Panc1 (cell line): ENCODE measurements at regions not wholly inside any gene's neighbourhood (a gene's known extent, or its start where the extent isn't known, plus 50 kb on each side); places are given as distances from the start of the nearest gene placed in this dataset.

Experiments used
- ATAC-seq: fragments of 200-7000 bp; cut with Tn5 transposase; 2 replicates; pipeline ENCODE4 v1.9.1; 2020; ENCODE audit warnings: mild to moderate bottlenecking, moderate library complexity
- BruUV-seq: library from RNA; stranded (reverse); fragments of 400-500 nt; replicated peaks from 2 replicates; lab custom pipeline; 2021; lab: Mats Ljungman, UMichigan
- CTCF ChIA-PET: fragments of 300-600 bp; sonication (Branson Sonifier 250); formaldehyde crosslinking; loops from one replicate; lab custom pipeline; 2022; ENCODE audit warnings: antibody characterized with exemption; lab: Charles Lee
- POLR2A ChIA-PET: fragments of 300-600 bp; sonication (Branson Sonifier 250); formaldehyde crosslinking; loops from one replicate; lab custom pipeline; 2022; ENCODE audit warnings: antibody characterized with exemption; lab: Charles Lee
- DNase-seq: peaks from one replicate; pipeline ENCODE4 v3.0.0-alpha.2; 2010; ENCODE audit warnings: low read depth, low spot score
- H3K27ac ChIP-seq: 2 replicates; pipeline ENCODE4 v1.5.1; 2011; ENCODE audit warnings: mild to moderate bottlenecking, low read length, inconsistent platforms
- H3K27me3 ChIP-seq: fragments of 200-500 bp; sonication (Bioruptor generic); 2 replicates; pipeline ENCODE4 v1.6.0; 2014; ENCODE audit warnings: low read length, inconsistent platforms; ENCODE audit not compliant: control insufficient read depth, insufficient read depth
- H3K36me3 ChIP-seq: fragments of 200-500 bp; sonication (Bioruptor generic); 2 replicates; pipeline ENCODE4 v1.5.1; 2014; ENCODE audit warnings: inconsistent platforms, mild to moderate bottlenecking, low read length, moderate library complexity; ENCODE audit not compliant: control insufficient read depth, insufficient read depth
- H3K4me1 ChIP-seq: 2 replicates; pipeline ENCODE4 v1.5.1; 2011; ENCODE audit warnings: inconsistent platforms, mild to moderate bottlenecking, low read length, moderate library complexity; ENCODE audit not compliant: control insufficient read depth, insufficient read depth
- H3K4me3 ChIP-seq, 2 experiments: 2 replicates each; pipeline ENCODE4 v1.5.1; 2011 to 2012; ENCODE audit warnings: low read depth in 2 of 2, low read length in 2 of 2, mild to moderate bottlenecking in 2 of 2, inconsistent platforms in 1 of 2, moderate library complexity in 1 of 2
- H3K9me3 ChIP-seq: fragments of 200-500 bp; sonication (Bioruptor generic); 2 replicates; pipeline ENCODE4 v1.5.1; 2014; ENCODE audit warnings: low read depth, mild to moderate bottlenecking, inconsistent platforms, low read length, moderate library complexity; ENCODE audit not compliant: control insufficient read depth, insufficient read depth
- CTCF ChIP-seq: fragments of 450-650 bp; IDR thresholded peaks from 2 replicates; pipeline ENCODE4 v1.5.1; 2017; ENCODE audit warnings: mild to moderate bottlenecking
- POLR2AphosphoS5 ChIP-seq: IDR thresholded peaks from 2 replicates; pipeline ENCODE4 v1.6.1; 2012; ENCODE audit warnings: mild to moderate bottlenecking, low read depth, low read length, moderate library complexity
- REST ChIP-seq, 2 experiments: IDR thresholded peaks; 2 replicates each; pipeline ENCODE4 v1.6.1; 2011 to 2012; ENCODE audit warnings: low read depth in 2 of 2, control low read depth in 1 of 2, low read length in 1 of 2, mild to moderate bottlenecking in 1 of 2, moderate library complexity in 1 of 2; ENCODE audit not compliant: insufficient read depth in 1 of 2
- SIN3A ChIP-seq: IDR thresholded peaks from 2 replicates; pipeline ENCODE4 v1.6.1; 2012; ENCODE audit warnings: low read depth, mild to moderate bottlenecking, low read length, moderate library complexity, borderline replicate concordance; ENCODE audit not compliant: insufficient read depth
- TCF7L2 ChIP-seq: IDR thresholded peaks from 2 replicates; pipeline ENCODE4 v1.6.1; 2011; ENCODE audit warnings: mild to moderate bottlenecking, low read depth, low read length, inconsistent platforms
- in situ Hi-C: cut with HindIII; loops from 2 replicates; pipeline ENCODE4 v1.10.0; 2016; ENCODE audit warnings: low sequenced_read_pairs, low pct_unique_long_range_greater_than_20kb
- intact Hi-C: fragments of 100-400 bp; cut with micrococcal nuclease; formaldehyde crosslinking; loops from one replicate; pipeline ENCODE4 v1.10.0; 2022; ENCODE audit not compliant: unreplicated experiment

GRCh38 chr12:11508699-11509098 lies 113.3 kb upstream of the PRB2 start:
- TF ChIP-seq CTCF (no peak), SIN3A (no peak)
- DNase-seq (no peak), ATAC-seq (no peak)
- intact Hi-C loops (no loop called here), in situ Hi-C loops (no loop called here)
- no TSS peak for BruUV-seq
- Histone ChIP-seq H3K4me3 (no peak overlapping the region), H3K9me3 (no peaks in the 10 kb centered on the region), H3K27me3 (no peaks in the 10 kb centered on the region), H3K36me3 (no peaks in the 10 kb centered on the region), H3K4me1 (no peaks in the 10 kb centered on the region), H3K27ac (no peak overlapping the region)
- ChIA-PET CTCF (no interaction called here), POLR2A (no interaction called here)

GRCh38 chr12:11509326-11509725 lies 114.0 kb upstream of the PRB2 start:
- DNase-seq (no peak), ATAC-seq (no peak)
- ChIA-PET POLR2A (no interaction called here), CTCF (no interaction called here)
- Histone ChIP-seq H3K27ac (no peak overlapping the region), H3K36me3 (no peaks in the 10 kb centered on the region), H3K27me3 (no peaks in the 10 kb centered on the region), H3K4me1 (no peaks in the 10 kb centered on the region), H3K4me3 (no peak overlapping the region), H3K9me3 (no peaks in the 10 kb centered on the region)
- BruUV-seq = no TSS peak
- intact Hi-C loops (no loop called here), in situ Hi-C loops (no loop called here)
- TF ChIP-seq SIN3A (no peak), CTCF (no peak), POLR2AphosphoS5 (no peak), REST (IDR thresholded peaks at IDR 0.05; ENCODE audit: insufficient read depth in 1 of 2, low read depth in 2 of 2, low read length in 1 of 2) (no peak), TCF7L2 (no peak)

- TF ChIP-seq CTCF = no peak
- TF ChIP-seq REST (IDR thresholded peaks at IDR 0.05; ENCODE audit: insufficient read depth in 1 of 2, low read depth in 2 of 2, low read length in 1 of 2) = no peak
- TF ChIP-seq SIN3A = no peak
- TF ChIP-seq TCF7L2 = no peak
- no peak for TF ChIP-seq POLR2AphosphoS5
- no peak for DNase-seq
- Histone ChIP-seq H3K36me3 (no peaks in the 10 kb centered on the region), H3K27ac (no peak overlapping the region), H3K4me3 (no peak overlapping the region), H3K27me3 (peaks cover 2% of the 10 kb centered on the region; the same call in 1 of the 2 replicates), H3K4me1 (no peaks in the 10 kb centered on the region), H3K9me3 (no peaks in the 10 kb centered on the region)
- intact Hi-C loops (no loop called here), in situ Hi-C loops (no loop called here)
- POLR2A ChIA-PET = no interaction called here
- CTCF ChIA-PET = no interaction called here
- BruUV-seq = no TSS peak
- no peak for ATAC-seq
Observed at GRCh38 chr12:11510671-11511070, 115.3 kb upstream of the PRB2 start.
